ENCODE measurements at regions not wholly inside any gene's neighbourhood (a gene's known extent, or its start where the extent isn't known, plus 50 kb on each side); places are given as distances from the start of the nearest gene placed in this dataset.

DNA sequence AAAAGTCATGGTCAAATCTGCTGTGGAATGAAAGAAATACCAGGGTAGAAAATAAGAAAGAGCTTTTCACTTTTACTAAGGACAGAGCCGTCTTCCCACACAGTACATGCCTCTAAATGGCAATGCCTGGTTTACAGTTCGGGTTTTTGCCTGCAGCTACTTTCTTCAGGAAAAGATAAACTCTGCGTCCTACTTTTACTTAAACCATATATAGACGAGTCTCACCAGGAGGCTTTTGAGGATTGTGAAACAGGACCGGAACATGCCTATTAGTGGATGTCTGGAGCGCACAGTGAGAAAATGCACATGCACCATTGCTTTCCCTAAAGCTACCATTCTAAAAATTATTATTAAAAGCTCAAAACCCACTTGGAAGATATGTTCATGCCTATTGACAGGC is 70.5 kb downstream of the KLF6 start:
- Histone ChIP-seq H3K9me3 (peaks cover 10% of the 10 kb centered on the region; the same call in 1 of the 2 replicates), H3F3A (replicated peaks; ENCODE audit: insufficient read depth) (peaks cover 7% of the 10 kb centered on the region), H3K4me2 (no peak overlapping the region), H3K9me2 (no peaks in the 10 kb centered on the region), H3K27me3 (ENCODE audit: insufficient read depth) (no peaks in the 10 kb centered on the region), H3K9ac (no peak overlapping the region), H3K4me1 (ENCODE audit: control insufficient read depth in 1 of 2, insufficient read depth in 2 of 2, low read depth in 1 of 2, low read length in 1 of 2) (peaks cover 0 to 9% of the 10 kb centered on the region in 2 experiments; a peak in 2 of 4 replicates), H3K36me3 (replicated peaks in 1 of 2; ENCODE audit: control insufficient read depth in 1 of 2, insufficient read depth in 2 of 2, low read length in 1 of 2) (no peaks in the 10 kb centered on the region), H3K27ac (ENCODE audit: low read depth in 2 of 2, low read length in 1 of 2) (no peak overlapping the region), H4K20me1 (ENCODE audit: insufficient read depth) (no peaks in the 10 kb centered on the region), H2AFZ (ENCODE audit: low read depth) (no peak overlapping the region), H3K79me2 (ENCODE audit: insufficient read depth) (no peaks in the 10 kb centered on the region), H3K4me3 (ENCODE audit: low read depth in 2 of 2, low read length in 1 of 2) (no peak overlapping the region)
- ChIA-PET POLR2A (no interaction called here), CTCF (interaction anchor here (1.0 kb wide), 1 partner anchor 517 kb away, joined by 3 read pairs; no protein-coding TSS in a partner anchor)
- DNase-seq: no peak
- WGBS (ENCODE audit: low lambda C conversion rate): 91% methylated on average over 6 of the region's 6 CpGs
- TF ChIP-seq MEF2A (IDR thresholded peaks at IDR 0.05; ENCODE audit: borderline replicate concordance, low read depth): no peak

DNA sequence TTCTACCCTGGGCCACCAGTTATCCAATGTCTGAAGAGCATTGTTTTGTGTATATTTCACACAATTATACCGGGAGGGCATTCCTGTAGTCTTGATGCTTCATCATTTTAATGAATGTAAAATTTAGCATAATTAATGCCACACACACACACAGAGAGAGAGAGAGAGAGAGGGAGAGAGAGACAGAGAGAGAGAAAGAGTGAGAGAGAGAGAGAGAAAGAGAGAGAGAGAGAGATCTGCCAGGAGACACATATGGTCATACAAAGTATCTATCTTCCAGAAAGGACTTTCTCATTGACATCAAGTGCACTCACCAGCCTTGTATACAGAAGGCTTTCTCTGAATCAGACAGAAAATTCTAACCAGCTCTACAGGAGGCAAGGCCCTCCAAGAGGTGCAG is 72.3 kb downstream of the KLF6 start:
- Histone ChIP-seq H3K27me3 (ENCODE audit: insufficient read depth) (no peaks in the 10 kb centered on the region), H3K9ac (no peak overlapping the region), H3K9me3 (peaks cover 10% of the 10 kb centered on the region; the same call in 1 of the 2 replicates), H3K4me2 (no peak overlapping the region), H3K36me3 (replicated peaks in 1 of 2; ENCODE audit: control insufficient read depth in 1 of 2, insufficient read depth in 2 of 2, low read length in 1 of 2) (no peaks in the 10 kb centered on the region), H4K20me1 (ENCODE audit: insufficient read depth) (no peaks in the 10 kb centered on the region), H3F3A (replicated peaks; ENCODE audit: insufficient read depth) (peaks cover 19% of the 10 kb centered on the region), H3K27ac (ENCODE audit: low read depth in 2 of 2, low read length in 1 of 2) (no peak overlapping the region), H3K79me2 (ENCODE audit: insufficient read depth) (no peaks in the 10 kb centered on the region), H2AFZ (ENCODE audit: low read depth) (no peak overlapping the region), H3K4me1 (ENCODE audit: control insufficient read depth in 1 of 2, insufficient read depth in 2 of 2, low read depth in 1 of 2, low read length in 1 of 2) (peaks cover 7 to 21% of the 10 kb centered on the region in 2 experiments), H3K4me3 (ENCODE audit: low read depth in 2 of 2, low read length in 1 of 2) (no peak overlapping the region), H3K9me2 (no peaks in the 10 kb centered on the region)
- no peak for DNase-seq
- CTCF ChIA-PET: no interaction called here
- POLR2A ChIA-PET: no interaction called here
- 88% methylated on average over 1 of the region's 1 CpG for WGBS (ENCODE audit: low lambda C conversion rate)
- TF ChIP-seq SMC3 (IDR thresholded peaks at IDR 0.05; ENCODE audit: low read depth, low read length) (no peak), TAF1 (IDR thresholded peaks at IDR 0.05; ENCODE audit: borderline replicate concordance, low read depth, low read length) (no peak), RCOR1 (IDR thresholded peaks at IDR 0.05; ENCODE audit: low read length) (no peak), RFX5 (IDR thresholded peaks at IDR 0.05; ENCODE audit: low read length) (no peak), FOXM1 (IDR thresholded peaks at IDR 0.05; ENCODE audit: low read depth) (no peak), NFIC (IDR thresholded peaks at IDR 0.05; ENCODE audit: borderline replicate concordance) (no peak), GABPA (IDR thresholded peaks at IDR 0.05; ENCODE audit: low read depth) (no peak), CHD2 (IDR thresholded peaks at IDR 0.05; ENCODE audit: low read length, partially characterized antibody) (no peak), GATA2 (CRISPR knock-in tag; IDR thresholded peaks at IDR 0.05) (no peak), FOXJ3 (CRISPR knock-in tag; IDR thresholded peaks at IDR 0.05) (no peak), YY1 (IDR thresholded peaks at IDR 0.05; ENCODE audit: low read depth) (no peak), TEAD4 (IDR thresholded peaks at IDR 0.05; ENCODE audit: borderline replicate concordance, insufficient read depth) (no peak), RXRA (IDR thresholded peaks at IDR 0.05; ENCODE audit: borderline replicate concordance, low read depth) (no peak)
- TF ChIP-seq, protein P1, sequence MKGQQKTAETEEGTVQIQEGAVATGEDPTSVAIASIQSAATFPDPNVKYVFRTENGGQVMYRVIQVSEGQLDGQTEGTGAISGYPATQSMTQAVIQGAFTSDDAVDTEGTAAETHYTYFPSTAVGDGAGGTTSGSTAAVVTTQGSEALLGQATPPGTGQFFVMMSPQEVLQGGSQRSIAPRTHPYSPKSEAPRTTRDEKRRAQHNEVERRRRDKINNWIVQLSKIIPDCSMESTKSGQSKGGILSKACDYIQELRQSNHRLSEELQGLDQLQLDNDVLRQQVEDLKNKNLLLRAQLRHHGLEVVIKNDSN (IDR thresholded peaks at IDR 0.05; ENCODE audit: borderline replicate concordance, low read depth): no peak
- TF ChIP-seq, protein P2, sequence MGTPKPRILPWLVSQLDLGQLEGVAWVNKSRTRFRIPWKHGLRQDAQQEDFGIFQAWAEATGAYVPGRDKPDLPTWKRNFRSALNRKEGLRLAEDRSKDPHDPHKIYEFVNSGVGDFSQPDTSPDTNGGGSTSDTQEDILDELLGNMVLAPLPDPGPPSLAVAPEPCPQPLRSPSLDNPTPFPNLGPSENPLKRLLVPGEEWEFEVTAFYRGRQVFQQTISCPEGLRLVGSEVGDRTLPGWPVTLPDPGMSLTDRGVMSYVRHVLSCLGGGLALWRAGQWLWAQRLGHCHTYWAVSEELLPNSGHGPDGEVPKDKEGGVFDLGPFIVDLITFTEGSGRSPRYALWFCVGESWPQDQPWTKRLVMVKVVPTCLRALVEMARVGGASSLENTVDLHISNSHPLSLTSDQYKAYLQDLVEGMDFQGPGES (IDR thresholded peaks at IDR 0.05; ENCODE audit: low read depth, low read length): no peak

All from SK-N-SH (cell line).